Parathyroid adenoma (tissue), 2 donors: ENCODE measurements at regions not wholly inside any gene's neighbourhood (a gene's known extent, or its start where the extent isn't known, plus 50 kb on each side); places are given as distances from the start of the nearest gene placed in this dataset.

ENCODE experiments used
- H2AFZ ChIP-seq: fragments of 300-600 bp; sonication (generic); one replicate; pipeline ENCODE4 v1.7.0; 2017; ENCODE audit warnings: antibody characterized with exemption, mild to moderate bottlenecking
- H3K27ac ChIP-seq: fragments of 300-600 bp; sonication (generic); one replicate; pipeline ENCODE4 v1.7.0; 2017
- H3K27me3 ChIP-seq: fragments of 300-600 bp; sonication (generic); one replicate; pipeline ENCODE4 v1.7.0; 2017; ENCODE audit warnings: low read length; ENCODE audit not compliant: control insufficient read depth, insufficient read depth
- H3K36me3 ChIP-seq: fragments of 300-600 bp; sonication (generic); one replicate; pipeline ENCODE4 v1.7.0; 2017; ENCODE audit warnings: low read length; ENCODE audit not compliant: control insufficient read depth, insufficient read depth
- H3K4me1 ChIP-seq: fragments of 300-600 bp; sonication (generic); one replicate; pipeline ENCODE4 v1.7.0; 2017; ENCODE audit warnings: control low read depth
- H3K4me2 ChIP-seq: fragments of 300-600 bp; sonication (generic); one replicate; pipeline ENCODE4 v1.7.0; 2017; ENCODE audit warnings: low read length
- H3K4me3 ChIP-seq: fragments of 300-600 bp; sonication (generic); one replicate; pipeline ENCODE4 v1.7.0; 2017; ENCODE audit warnings: low read depth, low read length
- H3K79me2 ChIP-seq: fragments of 300-600 bp; sonication (generic); one replicate; pipeline ENCODE4 v1.7.0; 2017; ENCODE audit warnings: control low read depth
- H3K9ac ChIP-seq: fragments of 300-600 bp; sonication (generic); one replicate; pipeline ENCODE4 v1.7.0; 2017; ENCODE audit warnings: mild to moderate bottlenecking
- H3K9me3 ChIP-seq: fragments of 300-600 bp; sonication (generic); one replicate; pipeline ENCODE4 v1.7.0; 2017; ENCODE audit warnings: low read length; ENCODE audit not compliant: control insufficient read depth
- CTCF ChIP-seq: fragments of 300-600 bp; sonication (generic); IDR thresholded peaks from one replicate; pipeline ENCODE4 v1.7.0; 2017; ENCODE audit warnings: antibody characterized with exemption, mild to moderate bottlenecking
- donor health status: primary hyperparathyroidism.

DNA sequence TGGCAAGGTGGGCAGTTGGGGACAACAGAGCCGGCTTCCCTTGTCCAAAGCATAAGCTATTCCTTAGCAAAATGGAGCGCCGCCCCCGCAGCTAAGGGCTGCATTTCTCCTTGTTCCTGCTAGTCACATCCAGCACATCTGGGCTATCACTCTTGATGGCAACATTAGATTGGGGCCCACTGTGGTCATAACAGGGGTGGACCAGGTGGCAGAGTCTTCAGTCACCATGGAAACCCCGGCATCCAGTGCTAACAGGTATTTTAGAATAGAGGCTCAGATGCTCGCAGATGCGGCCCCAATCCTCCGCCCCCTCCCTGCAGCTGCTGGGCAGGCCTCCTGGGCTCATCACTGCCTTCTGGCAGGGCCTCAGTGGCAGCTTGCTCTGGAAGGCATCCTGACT, 125.9 kb downstream of the GPCPD1 start:
- Histone ChIP-seq H3K4me1 (no peaks in the 10 kb centered on the region), H3K9ac (no peak overlapping the region), H3K79me2 (no peaks in the 10 kb centered on the region), H3K9me3 (no peaks in the 10 kb centered on the region), H3K4me2 (no peak overlapping the region), H3K36me3 (no peaks in the 10 kb centered on the region), H3K4me3 (no peak overlapping the region), H3K27me3 (no peaks in the 10 kb centered on the region), H3K27ac (no peak overlapping the region), H2AFZ (no peak overlapping the region)
- TF ChIP-seq CTCF = no peak

- Histone ChIP-seq H3K36me3 (no peaks in the 10 kb centered on the region), H3K9ac (no peak overlapping the region), H3K4me2 (no peak overlapping the region), H3K27ac (no peak overlapping the region), H3K27me3 (no peaks in the 10 kb centered on the region), H3K4me1 (no peaks in the 10 kb centered on the region), H3K79me2 (no peaks in the 10 kb centered on the region), H2AFZ (no peak overlapping the region), H3K4me3 (no peak overlapping the region), H3K9me3 (no peaks in the 10 kb centered on the region)
- no peak for TF ChIP-seq CTCF
Measured at GRCh38 chr20:5484346-5484745, 126.5 kb downstream of the GPCPD1 start.

DNA sequence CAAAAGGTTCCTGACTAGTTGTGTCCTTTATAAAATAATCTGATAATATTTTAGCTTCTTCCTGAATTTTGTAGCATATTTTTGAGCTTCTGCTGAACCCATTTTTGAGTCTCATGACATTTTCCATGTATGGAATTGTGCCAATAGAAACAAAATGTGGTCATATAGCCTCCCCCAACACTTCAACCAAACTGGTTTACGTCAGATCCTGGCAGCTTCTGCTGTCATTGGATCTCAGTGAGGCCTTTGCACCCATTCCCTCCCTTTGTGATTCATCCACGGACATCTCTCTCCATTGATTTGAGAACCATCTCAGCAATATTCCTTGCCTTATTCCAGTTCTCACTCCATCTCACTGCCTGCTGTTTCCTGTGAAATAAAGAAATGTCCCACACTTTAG, 128.0 kb downstream of the GPCPD1 start:
- TF ChIP-seq CTCF = no peak
- H3K27ac ChIP-seq = no peak overlapping the region
- H3K4me2 ChIP-seq = no peak overlapping the region
- H2AFZ ChIP-seq = no peak overlapping the region
- H3K4me1 ChIP-seq = no peaks in the 10 kb centered on the region
- H3K79me2 ChIP-seq = no peaks in the 10 kb centered on the region
- H3K9me3 ChIP-seq = no peaks in the 10 kb centered on the region
- no peaks in the 10 kb centered on the region for H3K36me3 ChIP-seq
- H3K4me3 ChIP-seq = no peak overlapping the region
- no peak overlapping the region for H3K9ac ChIP-seq
- H3K27me3 ChIP-seq = no peaks in the 10 kb centered on the region

GRCh38 chr20:5481872-5482271, 128.9 kb downstream of the GPCPD1 start:
- H3K4me2 ChIP-seq = no peak overlapping the region
- no peaks in the 10 kb centered on the region for H3K27me3 ChIP-seq
- no peaks in the 10 kb centered on the region for H3K4me1 ChIP-seq
- H3K79me2 ChIP-seq = no peaks in the 10 kb centered on the region
- no peaks in the 10 kb centered on the region for H3K36me3 ChIP-seq
- H3K4me3 ChIP-seq = no peak overlapping the region
- H3K9me3 ChIP-seq = no peaks in the 10 kb centered on the region
- H3K9ac ChIP-seq = no peak overlapping the region
- no peak overlapping the region for H2AFZ ChIP-seq
- no peak overlapping the region for H3K27ac ChIP-seq
- TF ChIP-seq CTCF = no peak

GRCh38 chr20:5480824-5481600, 129.8 kb downstream of the GPCPD1 start:
- no peak for TF ChIP-seq CTCF
- no peaks in the 10 kb centered on the region for H3K4me1 ChIP-seq
- H3K9ac ChIP-seq = no peak overlapping the region
- H3K9me3 ChIP-seq = no peaks in the 10 kb centered on the region
- H3K4me3 ChIP-seq = no peak overlapping the region
- no peaks in the 10 kb centered on the region for H3K27me3 ChIP-seq
- no peaks in the 10 kb centered on the region for H3K79me2 ChIP-seq
- H2AFZ ChIP-seq = no peak overlapping the region
- H3K36me3 ChIP-seq = no peaks in the 10 kb centered on the region
- no peak overlapping the region for H3K27ac ChIP-seq
- H3K4me2 ChIP-seq = no peak overlapping the region
